GM18505 (cell line): ENCODE measurements at regions not wholly inside any gene's neighbourhood (a gene's known extent, or its start where the extent isn't known, plus 50 kb on each side); places are given as distances from the start of the nearest gene placed in this dataset.
"Not testable (repeated sequence)": the region's sequence is repeated elsewhere in the genome, so short reads cannot be mapped to it uniquely, and the experiment has no call there.

ENCODE experiments used
- ATAC-seq: cut with Tn5 transposase; IDR thresholded peaks from one replicate; pipeline ENCODE4 v1.9.1; 2021; ENCODE audit not compliant: unreplicated experiment
- POLR2A ChIP-seq: IDR thresholded peaks from 4 replicates; pipeline ENCODE4 v1.6.1; 2011; ENCODE audit warnings: borderline replicate concordance; ENCODE audit not compliant: insufficient read depth, insufficient read length; ENCODE audit errors: extremely low read depth

DNA sequence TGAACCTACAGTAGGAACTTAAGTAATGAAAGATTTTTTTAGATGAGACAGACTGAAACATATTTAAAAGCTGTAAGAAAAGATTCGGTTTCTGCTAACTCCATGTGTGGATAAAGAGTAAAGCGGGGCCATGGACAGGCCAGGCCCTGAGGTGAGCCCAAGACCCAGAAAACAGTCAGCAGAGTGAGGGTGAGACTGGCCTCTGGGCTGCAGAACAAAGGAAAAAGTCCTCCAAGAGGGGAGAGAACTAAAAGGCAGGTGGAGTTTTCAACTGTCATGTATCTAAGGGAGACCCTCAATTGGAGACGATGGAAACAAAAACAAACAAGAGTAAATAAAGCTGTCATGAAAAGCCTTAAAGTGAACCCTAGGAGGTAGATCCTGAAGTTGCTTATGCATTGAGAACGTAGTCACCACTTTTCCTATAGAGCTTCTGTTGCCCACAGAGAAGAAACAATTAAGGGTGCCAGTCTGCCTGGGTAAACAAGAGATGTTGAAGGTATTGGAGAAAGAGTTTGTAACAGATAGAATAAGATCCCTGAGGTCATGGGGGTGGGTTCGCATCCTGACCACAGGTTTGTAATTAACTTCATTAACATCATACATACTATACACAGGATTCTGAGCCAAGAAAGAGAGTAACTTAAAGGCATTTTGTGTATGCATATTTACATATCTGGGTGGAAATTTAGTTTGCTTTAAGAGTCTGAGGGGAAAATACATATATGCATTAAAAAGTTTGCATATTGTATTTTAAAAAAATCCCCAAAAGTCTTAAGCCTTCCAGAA, 268.7 kb upstream of the PDE3A start:
- no peak for ATAC-seq
- no peak for TF ChIP-seq POLR2A

DNA sequence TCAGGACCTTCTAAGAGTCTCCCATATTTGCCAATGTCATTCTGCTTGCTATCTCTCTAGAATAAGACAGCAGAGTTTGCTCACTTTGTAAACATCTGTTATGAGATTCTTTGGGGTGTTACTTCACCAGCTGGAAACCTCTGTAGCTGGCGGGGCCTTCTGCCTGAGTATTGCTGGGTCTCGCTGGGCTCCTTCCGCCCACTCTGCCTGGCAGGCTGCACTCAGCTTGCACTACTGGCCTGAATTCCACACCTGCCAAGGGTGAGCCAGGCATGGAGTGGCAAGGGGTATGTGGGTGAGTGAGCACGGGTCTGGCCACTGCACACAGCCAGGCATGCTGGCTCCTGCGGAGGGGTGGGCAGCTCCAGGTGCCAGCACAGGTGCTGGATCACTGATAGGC, 267.3 kb upstream of the PDE3A start:
- ATAC-seq = no peak
- no peak for TF ChIP-seq POLR2A

DNA sequence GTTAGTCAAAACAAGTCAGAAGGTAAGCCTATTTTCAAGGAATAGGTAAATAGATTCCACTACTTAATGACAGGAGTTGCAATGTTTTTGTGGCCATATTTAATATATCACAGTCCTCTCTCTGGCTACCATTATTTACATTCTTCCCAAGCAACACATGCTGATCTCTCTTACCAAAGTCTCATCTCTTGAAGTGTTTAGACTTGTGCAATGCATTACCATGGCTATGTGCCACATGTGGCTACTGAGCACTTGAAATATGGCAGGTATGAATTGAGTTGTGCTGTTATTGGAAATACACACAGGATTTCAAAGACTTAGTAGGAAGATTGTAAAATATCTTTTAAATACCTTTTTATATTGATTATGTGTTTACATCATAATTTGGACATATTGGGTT, 262.4 kb upstream of the PDE3A start:
- TF ChIP-seq POLR2A = no peak
- ATAC-seq = no peak

DNA sequence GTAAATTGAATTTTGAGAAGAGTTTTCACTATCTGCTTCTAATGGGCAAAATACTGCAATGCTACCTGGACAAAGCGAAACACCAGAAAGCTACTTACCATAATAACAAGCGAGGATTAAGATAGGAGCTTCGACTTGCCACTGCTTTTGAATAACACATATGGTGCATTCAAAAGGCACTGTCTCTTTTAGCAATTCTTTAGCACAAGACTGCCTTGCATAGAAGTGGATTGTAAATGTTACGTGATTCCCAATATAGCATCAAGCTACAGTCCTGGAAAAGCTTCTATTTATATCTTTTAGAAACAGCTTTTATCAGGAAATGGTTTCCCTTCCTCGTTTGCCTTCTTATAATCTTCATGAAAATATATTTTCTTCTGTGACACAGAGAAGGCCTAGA, 258.7 kb upstream of the PDE3A start:
- ATAC-seq = no peak

DNA sequence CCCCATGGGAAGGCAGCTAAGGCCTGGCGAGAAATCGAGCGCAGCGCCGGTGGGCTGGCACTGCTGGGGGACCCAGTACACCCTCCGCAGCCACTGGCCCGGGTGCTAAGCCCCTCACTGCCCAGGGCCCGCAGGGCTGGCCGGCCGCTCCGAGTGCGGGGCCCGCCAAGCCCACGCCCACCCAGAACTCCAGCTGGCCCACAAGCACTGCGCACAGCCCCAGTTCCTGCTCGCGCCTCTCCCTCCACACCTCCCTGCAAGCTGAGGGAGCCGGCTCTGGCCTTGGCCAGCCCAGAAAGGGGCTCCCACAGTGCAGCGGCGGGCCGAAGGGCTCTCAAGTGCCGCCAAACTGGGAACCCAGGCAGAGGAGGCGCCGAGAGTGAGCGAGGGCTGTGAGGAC, 253.0 kb upstream of the PDE3A start:
- not testable (repeated sequence) for ATAC-seq

More for the DNA sequence above, 258.7 kb upstream of the PDE3A start:
- no peak for TF ChIP-seq POLR2A

DNA sequence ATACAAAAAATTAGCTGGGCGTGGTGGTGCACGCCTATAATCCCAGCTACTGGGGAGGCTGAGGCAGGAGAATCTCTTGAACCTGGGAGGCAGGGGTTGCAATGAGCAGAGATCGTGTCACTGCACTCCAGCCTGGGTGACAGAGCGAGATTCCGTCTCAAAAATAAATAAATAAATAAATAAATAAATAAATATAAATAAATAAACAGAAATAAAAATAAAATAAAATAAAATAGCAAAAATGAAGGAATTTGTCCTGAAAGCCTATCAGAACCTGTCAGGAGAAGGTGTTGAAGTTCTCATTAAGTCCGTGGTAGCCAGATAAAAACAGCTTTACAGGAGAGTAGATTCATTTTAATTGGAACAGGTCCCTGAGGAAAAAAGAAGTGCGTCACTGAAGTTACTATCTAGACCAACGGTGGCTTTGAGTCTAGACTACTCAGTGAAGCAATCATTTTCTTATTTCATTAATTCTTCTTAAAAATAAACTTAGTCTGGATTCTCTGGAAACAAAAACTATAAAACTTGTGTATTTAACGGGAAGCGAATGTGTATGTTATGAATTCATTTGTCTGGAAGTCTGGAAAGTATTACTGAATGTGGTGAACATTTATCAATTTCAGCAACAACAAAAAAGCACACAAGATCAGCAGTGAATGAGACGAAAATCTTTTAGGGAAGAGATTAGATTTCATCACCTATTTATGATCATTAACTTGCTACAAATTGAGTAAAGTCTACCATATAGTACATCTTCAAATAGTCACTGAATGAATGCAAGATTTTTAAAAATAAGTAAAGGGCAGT, 248.5 kb upstream of the PDE3A start:
- ATAC-seq = no peak
- TF ChIP-seq POLR2A = no peak

DNA sequence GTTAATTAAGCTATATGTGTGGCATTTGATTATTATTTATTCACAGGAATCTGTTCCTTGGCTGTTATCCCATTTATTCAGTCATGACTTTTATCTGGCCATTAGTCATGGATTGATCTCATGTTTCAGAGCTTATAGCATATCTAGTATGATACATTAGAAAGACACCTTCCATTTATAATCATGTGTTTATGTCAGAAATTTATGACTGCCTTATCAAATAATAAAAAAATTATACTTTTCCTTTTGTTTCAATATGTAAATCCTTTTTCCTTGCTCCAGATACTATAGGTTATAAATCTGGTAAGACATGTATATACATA, 248.0 kb upstream of the PDE3A start:
- no peak for TF ChIP-seq POLR2A
- no peak for ATAC-seq

DNA sequence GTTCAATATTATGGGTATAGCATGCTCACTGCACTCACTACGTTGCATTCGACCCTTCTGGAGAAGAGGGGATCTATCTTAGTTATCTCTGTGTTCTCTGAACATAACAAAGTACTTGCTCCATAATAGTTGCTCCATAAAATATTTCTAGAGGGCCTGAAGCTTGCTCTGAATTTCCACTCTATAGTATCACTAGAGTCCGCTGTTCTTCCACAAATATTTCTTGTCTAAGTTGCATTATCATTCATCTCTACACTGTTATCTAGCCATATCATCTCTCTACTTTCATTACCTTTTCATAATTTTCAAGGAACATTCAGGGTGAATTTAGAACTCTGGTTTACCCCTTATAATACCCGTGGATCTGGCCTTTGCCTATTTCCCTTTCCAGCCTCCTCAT, 246.1 kb upstream of the PDE3A start:
- no peak for ATAC-seq
- TF ChIP-seq POLR2A = no peak

DNA sequence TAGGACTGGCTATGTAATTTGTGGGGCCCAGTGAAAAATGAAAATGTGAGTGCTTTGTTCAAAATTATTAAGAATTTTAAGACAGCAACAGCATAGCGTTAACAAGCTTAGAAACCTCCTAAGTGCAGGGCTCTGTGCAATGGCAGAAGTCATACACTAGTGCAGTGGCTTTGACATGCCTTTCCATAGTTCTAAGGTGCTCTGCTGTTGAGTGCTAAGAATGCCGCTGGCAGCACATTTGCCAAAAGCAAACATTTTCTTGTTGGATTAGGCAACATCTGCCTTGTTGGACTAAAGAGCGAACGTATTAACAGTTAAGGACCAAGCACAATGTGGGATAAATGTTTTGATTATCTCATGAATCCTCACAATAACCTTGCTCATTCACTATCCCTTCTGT, 244.9 kb upstream of the PDE3A start:
- no peak for ATAC-seq
- no peak for TF ChIP-seq POLR2A

DNA sequence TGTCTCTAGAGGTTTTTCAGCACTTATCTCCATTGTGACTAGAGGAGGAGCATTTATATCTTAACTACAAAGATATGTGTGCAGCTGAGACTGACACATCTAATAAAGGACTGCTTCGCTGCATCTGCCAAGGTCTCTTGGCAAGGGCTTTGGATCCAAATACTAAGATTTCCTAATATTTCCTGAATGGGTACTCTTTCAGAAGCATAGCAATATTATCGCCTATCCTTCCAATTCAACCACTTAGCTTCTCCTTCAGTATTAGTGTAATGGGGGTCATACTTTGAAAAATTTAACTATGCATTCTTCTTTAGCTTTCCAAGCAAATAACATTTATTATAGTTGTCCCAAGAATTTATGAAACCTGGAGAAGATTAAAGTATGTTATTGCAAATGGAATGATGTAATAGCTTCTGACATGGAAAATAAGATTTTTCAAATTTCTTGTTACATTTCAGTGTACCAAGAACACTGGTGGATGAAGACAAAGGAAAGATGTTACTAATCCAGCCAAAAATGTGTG, 243.0 kb upstream of the PDE3A start:
- TF ChIP-seq POLR2A = no peak
- no peak for ATAC-seq

DNA sequence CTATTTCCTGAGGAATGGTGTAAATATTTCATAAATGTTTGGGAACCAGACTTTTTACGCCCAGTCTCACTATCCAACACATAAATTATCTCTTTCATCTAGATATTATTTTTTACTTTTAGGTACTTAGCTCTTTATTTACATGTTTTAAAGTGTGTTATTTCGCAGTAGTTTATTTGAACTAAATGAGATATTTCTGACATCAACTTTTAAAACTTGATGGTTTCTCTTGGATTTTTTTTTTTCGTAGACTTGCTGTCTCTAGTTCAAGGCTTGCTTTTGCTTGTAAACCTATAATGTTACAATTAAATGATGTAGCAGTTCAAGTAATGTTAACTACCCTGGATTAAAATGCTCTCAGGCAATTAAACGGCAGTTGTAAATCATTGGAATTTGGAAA, 241.7 kb upstream of the PDE3A start:
- no peak for ATAC-seq

DNA sequence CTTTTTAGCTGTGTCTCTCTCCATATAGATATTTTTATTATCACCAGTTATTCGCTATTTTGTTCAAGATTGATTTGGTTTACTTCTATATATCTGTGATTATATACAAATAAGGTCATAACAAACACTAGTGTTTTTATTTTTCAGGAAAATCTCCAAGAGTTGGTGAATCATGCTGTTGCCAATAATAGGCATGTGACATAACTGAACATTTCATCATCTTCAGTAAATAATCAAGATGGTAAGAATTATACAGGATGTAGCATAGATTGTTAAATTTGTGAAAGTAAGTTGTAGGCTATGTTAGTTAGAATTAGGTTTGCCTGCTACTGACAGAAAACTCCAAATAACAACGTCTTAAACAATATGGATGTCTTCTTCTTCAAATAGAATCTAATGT, 240.9 kb upstream of the PDE3A start:
- TF ChIP-seq POLR2A = no peak
- ATAC-seq = no peak

More for the DNA sequence above, 241.7 kb upstream of the PDE3A start:
- TF ChIP-seq POLR2A = no peak

DNA sequence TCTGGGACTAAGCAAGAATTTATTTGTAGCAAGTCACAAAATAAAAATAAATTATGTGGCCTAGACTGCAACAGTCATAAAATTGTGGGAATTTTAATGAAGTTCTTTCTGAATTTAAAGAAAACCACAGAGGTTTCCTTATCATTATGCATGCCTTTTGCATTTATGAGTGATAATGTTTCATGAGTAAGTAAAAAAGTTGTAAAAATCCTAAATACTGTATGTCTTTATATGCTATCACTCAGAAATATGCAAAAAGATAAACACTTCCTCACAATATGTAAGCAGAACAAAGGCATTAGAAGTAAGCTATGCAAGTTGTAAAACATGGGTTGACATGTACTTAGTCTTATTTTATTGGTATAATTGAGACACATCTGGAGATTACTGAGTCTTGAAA, 239.4 kb upstream of the PDE3A start:
- no peak for TF ChIP-seq POLR2A

DNA sequence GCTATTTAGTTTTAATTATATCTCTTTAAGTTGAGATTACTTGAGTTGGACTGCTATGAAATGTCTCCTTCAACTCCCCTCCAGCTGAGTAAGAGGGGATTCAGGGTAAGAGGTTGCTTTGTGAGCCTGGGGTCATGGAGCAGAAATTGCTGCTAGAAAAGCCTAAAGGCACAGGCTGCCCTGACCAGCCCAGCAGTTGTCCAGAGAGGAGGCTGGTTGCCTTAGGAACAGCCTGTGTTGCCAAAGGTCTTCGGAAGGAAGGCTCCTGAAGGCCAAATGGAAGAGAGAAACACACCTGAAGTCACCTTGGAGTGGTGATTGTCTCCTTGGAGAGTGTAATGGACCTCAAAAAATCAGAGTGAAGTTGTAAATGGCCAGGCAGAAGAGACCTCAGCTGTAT, 235.5 kb upstream of the PDE3A start:
- no peak for ATAC-seq
- TF ChIP-seq POLR2A = no peak

More for the DNA sequence above, 239.4 kb upstream of the PDE3A start:
- ATAC-seq = no peak
